ENCODE measurements at regions not wholly inside any gene's neighbourhood (a gene's known extent, or its start where the extent isn't known, plus 50 kb on each side); places are given as distances from the start of the nearest gene placed in this dataset.
"Not testable (repeated sequence)": the region's sequence is repeated elsewhere in the genome, so short reads cannot be mapped to it uniquely, and the experiment has no call there.

DNA sequence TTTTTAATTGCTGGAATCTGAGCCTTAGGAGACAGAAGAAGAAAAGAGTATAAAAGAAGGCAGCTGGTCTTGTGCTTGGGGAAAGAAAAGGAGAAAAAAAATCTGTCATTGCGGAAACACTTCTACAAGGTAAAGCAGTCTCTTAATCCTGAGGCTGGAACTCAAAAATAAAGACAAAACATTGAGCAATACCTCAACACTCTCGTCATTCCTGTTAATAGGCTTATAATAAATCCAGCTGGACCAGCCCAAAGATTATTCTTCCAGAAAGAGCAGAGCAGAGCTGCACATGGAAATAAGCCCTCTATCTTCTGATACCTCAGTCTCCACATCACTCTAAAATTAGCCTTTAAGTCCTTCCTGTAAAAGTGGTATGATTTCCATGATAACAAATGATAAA is 62.0 kb upstream of the HIVEP1 start:
- TF ChIP-seq, protein P1, sequence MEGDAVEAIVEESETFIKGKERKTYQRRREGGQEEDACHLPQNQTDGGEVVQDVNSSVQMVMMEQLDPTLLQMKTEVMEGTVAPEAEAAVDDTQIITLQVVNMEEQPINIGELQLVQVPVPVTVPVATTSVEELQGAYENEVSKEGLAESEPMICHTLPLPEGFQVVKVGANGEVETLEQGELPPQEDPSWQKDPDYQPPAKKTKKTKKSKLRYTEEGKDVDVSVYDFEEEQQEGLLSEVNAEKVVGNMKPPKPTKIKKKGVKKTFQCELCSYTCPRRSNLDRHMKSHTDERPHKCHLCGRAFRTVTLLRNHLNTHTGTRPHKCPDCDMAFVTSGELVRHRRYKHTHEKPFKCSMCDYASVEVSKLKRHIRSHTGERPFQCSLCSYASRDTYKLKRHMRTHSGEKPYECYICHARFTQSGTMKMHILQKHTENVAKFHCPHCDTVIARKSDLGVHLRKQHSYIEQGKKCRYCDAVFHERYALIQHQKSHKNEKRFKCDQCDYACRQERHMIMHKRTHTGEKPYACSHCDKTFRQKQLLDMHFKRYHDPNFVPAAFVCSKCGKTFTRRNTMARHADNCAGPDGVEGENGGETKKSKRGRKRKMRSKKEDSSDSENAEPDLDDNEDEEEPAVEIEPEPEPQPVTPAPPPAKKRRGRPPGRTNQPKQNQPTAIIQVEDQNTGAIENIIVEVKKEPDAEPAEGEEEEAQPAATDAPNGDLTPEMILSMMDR (IDR thresholded peaks at IDR 0.05; ENCODE audit: low read depth, low read length, missing control alignments) = no peak
- no peak for DNase-seq (ENCODE audit: extremely low read depth, low read depth)
- H3K4me3 ChIP-seq (replicated peaks; ENCODE audit: low read depth, low read length) = no peak overlapping the region

DNA sequence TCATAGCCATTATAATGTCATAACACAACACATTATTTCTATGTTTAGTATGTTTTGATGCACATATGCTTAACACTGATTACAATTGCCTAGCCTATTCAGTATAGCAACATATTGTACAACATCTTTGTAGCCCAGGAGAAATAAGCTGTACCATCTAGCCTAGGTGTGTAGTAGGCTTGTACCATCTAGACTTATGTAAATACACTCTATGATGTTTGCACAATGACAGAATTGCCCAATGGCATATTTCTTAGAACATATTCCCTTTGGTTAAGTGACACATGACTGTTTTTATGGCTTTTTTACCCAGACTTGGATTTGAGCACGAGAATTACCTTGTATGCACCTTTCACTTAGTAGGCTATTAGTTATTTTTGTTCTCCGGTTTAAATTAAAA is 64.5 kb upstream of the HIVEP1 start:
- TF ChIP-seq, protein P1 (IDR thresholded peaks at IDR 0.05; ENCODE audit: low read depth, low read length, missing control alignments) = no peak
- no peak for DNase-seq (ENCODE audit: extremely low read depth, low read depth)
- H3K4me3 ChIP-seq (replicated peaks; ENCODE audit: low read depth, low read length) = no peak overlapping the region

DNA sequence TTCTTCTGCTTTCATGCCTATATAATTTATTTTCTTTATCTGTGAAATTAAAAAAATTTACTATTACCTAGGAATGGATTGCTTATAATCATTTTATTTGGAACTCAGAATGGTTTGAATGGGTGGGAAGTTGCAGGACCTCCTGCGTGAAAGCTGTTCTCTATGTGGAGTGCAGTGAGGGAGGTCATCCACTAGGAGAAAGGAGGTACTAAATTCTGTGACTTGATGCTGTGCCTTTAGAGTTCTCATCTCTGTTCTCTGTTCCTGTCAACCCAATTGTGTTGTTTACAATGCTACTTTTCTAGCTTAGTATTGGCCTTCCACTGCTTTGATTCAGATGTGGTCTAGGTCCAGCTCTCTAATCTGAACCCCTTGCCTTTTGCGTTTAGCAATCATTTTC is 65.0 kb upstream of the HIVEP1 start:
- no peak for DNase-seq (ENCODE audit: extremely low read depth, low read depth)
- H3K4me3 ChIP-seq (replicated peaks; ENCODE audit: low read depth, low read length) = no peak overlapping the region
- TF ChIP-seq, protein P1 (IDR thresholded peaks at IDR 0.05; ENCODE audit: low read depth, low read length, missing control alignments) = no peak

DNA sequence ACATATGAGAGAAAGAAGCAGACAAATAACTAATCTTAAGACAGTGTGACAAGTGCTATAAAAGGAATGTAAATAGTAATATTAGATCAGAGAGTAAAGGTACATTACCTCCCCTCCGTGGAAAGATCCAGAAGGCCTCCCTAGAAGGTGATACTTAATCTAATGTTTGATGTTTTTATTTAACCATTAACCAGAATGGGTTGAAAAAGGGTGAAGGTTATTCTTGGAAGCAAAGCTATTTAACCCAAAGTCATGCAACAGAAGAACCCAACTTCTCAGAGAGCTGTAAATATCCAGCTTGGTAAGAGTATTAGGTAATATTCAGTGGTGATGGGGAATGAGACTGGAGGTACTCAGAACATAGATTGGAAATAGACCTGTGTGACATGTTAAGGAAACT is 68.0 kb upstream of the HIVEP1 start:
- TF ChIP-seq, protein P1 (IDR thresholded peaks at IDR 0.05; ENCODE audit: low read depth, low read length, missing control alignments) = no peak
- no peak for DNase-seq (ENCODE audit: extremely low read depth, low read depth)
- H3K4me3 ChIP-seq (replicated peaks; ENCODE audit: low read depth, low read length) = no peak overlapping the region

DNA sequence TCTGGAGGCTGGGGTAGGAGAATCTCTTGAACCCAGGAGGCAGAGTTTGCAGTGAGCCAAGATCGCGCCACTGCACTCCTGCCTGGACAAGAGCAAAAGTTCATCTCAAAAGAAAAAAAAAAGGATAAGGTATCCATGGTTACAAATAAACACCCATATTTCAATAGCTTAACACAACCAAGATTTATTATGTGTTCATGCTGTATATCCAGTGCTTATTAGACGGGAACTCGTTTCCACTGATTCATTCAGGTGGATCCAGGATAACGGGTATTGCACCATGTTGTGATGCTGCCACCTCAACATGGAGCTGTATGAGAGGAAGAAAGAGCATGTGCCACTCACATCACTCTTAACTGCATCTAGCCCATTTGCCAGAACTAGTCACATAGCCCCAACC is 69.1 kb upstream of the HIVEP1 start:
- no peak for DNase-seq (ENCODE audit: extremely low read depth, low read depth)
- H3K4me3 ChIP-seq (replicated peaks; ENCODE audit: low read depth, low read length) = no peak overlapping the region
- TF ChIP-seq, protein P1 (IDR thresholded peaks at IDR 0.05; ENCODE audit: low read depth, low read length, missing control alignments) = no peak

DNA sequence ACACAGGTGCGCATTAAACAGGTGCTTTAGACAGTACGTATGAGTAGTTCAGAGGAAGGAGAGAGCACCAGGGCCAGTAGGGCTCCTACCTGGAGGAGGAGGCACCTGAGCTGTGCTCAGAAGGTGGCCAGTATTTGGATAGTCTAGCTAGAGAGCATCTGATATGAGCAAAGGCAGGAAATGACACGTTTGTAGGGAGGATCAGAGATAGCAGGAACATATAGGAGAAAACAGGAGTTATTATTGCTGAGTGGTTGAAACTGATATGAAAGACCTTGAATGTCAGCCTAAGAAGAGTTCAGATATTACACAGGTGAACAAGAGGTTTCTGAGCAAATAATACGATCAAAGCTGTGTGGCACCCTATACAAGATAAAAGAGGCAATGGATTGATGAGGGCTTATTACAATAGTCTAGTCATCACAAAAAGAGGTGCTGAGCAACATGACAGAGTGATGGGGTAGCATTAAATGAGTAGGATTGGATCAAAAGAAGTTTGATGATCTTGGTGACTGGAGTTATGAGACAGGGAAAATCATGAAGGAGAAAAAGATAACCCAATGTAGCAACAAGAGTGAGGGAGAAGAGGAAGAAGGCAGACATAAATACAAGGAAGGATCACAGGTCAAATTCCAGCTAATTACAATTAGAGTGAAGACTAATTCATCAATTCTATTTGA is 69.8 kb upstream of the HIVEP1 start:
- DNase-seq (ENCODE audit: extremely low read depth, low read depth) = no peak
- TF ChIP-seq, protein P1 (IDR thresholded peaks at IDR 0.05; ENCODE audit: low read depth, low read length, missing control alignments) = no peak
- no peak overlapping the region for H3K4me3 ChIP-seq (replicated peaks; ENCODE audit: low read depth, low read length)

DNA sequence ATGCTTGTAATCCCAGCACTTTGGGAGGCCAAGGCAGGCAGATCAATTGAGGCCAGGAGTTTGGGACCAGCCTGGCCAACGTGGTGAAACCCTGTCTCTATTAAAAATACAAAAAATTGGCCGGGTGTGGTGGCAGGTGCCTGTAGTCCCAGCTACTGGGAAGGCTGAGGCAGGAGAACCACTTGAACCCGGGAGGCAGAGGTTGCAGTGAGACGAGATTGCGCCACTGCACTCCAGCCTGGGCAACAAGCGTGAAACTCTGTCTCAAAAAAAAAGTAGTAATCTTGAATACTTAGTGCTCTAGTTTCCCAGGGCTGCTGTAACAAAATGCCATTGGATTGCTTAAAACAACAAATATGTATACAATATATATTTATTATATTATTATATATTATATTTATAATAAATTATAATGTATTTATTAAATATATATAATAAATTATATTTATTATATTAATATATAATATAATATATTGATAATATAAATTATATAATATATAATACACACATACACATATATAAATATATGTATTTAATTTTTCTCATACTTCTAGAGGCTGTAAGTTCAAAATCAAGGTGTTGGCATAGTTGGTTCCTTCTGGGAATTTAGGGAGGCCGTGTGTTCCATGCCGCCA is 71.5 kb upstream of the HIVEP1 start:
- H3K4me3 ChIP-seq (replicated peaks; ENCODE audit: low read depth, low read length); DNase-seq (ENCODE audit: extremely low read depth, low read depth): not testable (repeated sequence)
